ENCODE measurements at regions not wholly inside any gene's neighbourhood (a gene's known extent, or its start where the extent isn't known, plus 50 kb on each side); places are given as distances from the start of the nearest gene placed in this dataset.

- no peak for TF ChIP-seq EZH2phosphoT487 (conservative IDR thresholded peaks at IDR 0.05; ENCODE audit: low read length)
- TF ChIP-seq, protein P1, sequence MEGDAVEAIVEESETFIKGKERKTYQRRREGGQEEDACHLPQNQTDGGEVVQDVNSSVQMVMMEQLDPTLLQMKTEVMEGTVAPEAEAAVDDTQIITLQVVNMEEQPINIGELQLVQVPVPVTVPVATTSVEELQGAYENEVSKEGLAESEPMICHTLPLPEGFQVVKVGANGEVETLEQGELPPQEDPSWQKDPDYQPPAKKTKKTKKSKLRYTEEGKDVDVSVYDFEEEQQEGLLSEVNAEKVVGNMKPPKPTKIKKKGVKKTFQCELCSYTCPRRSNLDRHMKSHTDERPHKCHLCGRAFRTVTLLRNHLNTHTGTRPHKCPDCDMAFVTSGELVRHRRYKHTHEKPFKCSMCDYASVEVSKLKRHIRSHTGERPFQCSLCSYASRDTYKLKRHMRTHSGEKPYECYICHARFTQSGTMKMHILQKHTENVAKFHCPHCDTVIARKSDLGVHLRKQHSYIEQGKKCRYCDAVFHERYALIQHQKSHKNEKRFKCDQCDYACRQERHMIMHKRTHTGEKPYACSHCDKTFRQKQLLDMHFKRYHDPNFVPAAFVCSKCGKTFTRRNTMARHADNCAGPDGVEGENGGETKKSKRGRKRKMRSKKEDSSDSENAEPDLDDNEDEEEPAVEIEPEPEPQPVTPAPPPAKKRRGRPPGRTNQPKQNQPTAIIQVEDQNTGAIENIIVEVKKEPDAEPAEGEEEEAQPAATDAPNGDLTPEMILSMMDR (IDR thresholded peaks at IDR 0.05; ENCODE audit: insufficient read depth, low read length, poor library complexity, severe bottlenecking) = no peak
Measured at GRCh38 chr13:68168448-68168847, 938.3 kb upstream of the PCDH9 start.
